GM18508 (cell line): ENCODE measurements at regions not wholly inside any gene's neighbourhood (a gene's known extent, or its start where the extent isn't known, plus 50 kb on each side); places are given as distances from the start of the nearest gene placed in this dataset.

Experiments
- ATAC-seq: cut with Tn5 transposase; IDR thresholded peaks from one replicate; pipeline ENCODE4 v1.9.1; 2021; ENCODE audit warnings: moderate number of reproducible peaks; ENCODE audit not compliant: insufficient read depth, unreplicated experiment

- ATAC-seq, result no peak
Measured at GRCh38 chr12:69091442-69092017, 147.8 kb upstream of the CPSF6 start.

DNA sequence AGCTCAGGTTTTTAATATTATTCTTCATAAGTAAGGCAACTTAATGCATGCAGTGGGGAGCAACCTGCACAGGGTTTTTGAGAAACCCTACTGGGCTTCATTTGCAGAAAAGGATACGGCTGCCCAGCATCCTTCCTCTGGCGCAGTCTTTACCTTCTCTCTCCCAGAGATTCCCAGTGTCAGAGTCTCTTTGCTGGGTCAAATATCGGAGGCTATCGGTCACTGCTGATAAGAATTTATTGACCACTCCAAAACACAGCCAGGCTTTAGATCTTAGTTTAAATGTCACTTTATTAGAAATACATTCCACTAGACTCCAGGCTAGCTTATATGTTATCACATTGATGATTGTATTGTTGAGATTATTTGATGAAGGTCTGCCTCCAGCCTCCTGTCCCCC is 147.2 kb upstream of the CPSF6 start:
- ATAC-seq, result no peak

DNA sequence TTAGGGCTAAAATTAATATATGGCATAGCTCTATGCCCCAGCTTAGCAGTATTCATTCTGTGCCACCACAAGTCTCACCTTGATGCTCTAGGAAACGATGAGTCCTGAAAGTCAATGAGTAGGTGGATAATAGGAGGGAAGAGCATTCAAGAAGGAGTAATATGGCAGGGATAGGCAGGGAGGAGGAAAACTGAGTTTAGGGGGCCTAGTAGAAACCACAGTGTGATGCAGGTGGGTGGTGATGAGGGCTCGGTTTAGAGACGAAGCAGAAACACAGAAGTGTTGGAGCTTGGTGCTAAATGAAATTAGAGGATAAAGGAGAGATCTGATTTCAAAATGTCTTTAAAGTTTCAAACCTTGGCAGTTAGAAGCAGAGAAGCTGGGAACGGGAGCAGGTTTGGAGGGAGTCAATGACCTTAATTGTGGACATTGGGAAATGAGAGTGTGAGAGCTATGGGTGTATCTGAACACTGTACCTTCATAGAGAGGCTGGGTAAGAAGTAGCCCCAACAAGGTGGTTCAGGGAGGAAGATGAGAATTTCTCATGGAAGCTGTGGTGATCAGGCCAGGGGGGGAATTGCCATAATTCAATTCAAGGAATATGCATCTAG is 144.7 kb upstream of the CPSF6 start:
- no peak for ATAC-seq

DNA sequence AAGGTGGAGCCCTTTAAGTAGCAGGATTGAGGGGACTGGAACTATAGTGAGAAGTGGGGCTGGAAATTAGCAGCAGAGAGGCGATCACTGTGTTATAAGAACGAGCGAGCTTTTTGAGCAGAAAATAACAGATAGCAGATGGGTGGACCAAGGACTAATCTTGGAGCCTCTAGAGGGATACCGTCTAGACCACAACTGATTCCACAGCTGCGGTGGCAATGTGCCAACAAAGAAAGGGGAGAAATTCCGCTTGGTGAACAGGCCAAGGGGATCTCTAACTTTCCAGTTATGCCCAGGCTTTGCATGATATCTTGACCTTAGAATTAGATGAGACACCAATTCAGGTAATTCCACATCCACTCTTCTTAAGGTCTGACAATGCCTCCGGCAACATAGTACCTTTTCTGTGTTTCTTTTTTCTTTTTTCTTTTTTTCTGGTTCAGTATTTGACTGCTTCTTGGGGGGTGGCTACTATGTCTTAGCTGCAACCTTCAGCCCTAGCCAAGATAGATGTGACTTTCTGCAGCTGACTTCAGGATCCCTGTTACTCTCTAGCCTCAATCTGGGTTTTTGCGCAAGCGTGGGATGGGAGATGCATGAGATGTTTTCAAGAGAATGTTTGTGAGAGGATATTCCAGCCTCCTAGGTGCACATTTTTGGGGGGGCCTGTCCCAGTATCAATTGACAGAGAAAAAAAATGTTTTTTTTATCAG is 143.4 kb upstream of the CPSF6 start:
- ATAC-seq, result no peak

GRCh38 chr12:69096669-69097335 is 142.6 kb upstream of the CPSF6 start:
- ATAC-seq, result no peak

- no peak for ATAC-seq
Measured at GRCh38 chr12:69097619-69098368, 141.6 kb upstream of the CPSF6 start.

DNA sequence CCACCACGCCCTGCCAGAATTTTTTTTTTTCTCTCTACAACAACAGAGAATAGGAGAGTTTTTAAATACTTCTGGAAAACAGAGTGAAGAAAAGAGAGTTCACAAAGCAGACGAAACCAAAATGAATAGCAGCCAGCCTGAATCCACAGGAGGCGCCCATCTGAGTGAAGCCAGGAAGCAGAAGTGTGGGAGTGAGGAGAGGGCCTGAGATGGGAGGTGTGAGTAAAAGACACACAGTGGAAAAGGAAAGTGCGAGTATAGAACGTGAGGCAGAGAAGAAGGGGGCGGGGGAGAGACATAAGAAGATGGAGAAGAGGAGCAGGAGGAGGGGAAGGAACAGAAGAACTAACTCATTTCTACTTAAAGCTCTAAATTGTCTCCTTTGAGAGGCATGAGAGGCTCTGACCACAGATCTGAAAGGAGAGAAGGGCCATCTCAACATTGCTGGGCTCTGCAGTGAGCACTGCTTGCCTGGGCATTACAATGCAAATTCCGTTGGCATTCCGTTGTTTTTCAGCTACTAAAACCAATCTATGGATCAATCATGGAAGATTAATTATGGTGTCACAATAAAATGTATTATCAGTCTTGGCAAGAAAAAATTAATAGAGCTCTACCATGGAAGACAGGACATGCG is 140.1 kb upstream of the CPSF6 start:
- no peak for ATAC-seq

GRCh38 chr12:69101505-69101904 is 137.9 kb upstream of the CPSF6 start:
- no peak for ATAC-seq

- ATAC-seq, result no peak
Measured at GRCh38 chr12:69102856-69103255, 136.5 kb upstream of the CPSF6 start.

- ATAC-seq, result no peak
Measured at GRCh38 chr12:69105101-69105962, 134.0 kb upstream of the CPSF6 start.

GRCh38 chr12:69106482-69107118 is 132.8 kb upstream of the CPSF6 start:
- no peak for ATAC-seq

GRCh38 chr12:69107541-69107940 is 131.8 kb upstream of the CPSF6 start:
- no peak for ATAC-seq

GRCh38 chr12:69108037-69108436 is 131.3 kb upstream of the CPSF6 start:
- no peak for ATAC-seq

DNA sequence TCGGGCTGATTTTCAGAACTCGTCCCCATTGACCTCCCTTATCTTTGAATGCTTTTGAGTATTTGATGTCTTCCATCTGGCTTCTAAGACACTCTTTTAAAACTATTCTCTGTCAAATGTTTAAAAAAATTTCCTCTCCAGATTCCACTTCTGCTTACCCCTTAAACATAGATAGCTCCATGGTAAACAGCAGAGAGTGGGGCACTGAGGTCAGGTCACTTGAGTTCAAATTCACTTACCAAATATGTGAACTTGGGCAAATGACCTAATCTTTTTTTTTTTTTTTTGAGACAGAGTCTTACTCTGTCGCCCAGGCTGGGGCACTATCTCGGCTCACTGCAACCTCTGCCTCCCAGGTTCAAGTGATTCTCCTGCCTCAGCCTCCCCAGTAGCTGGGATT is 126.8 kb upstream of the CPSF6 start:
- ATAC-seq, result no peak

- ATAC-seq, result no peak
Measured at GRCh38 chr12:69115099-69115498, 124.3 kb upstream of the CPSF6 start.

DNA sequence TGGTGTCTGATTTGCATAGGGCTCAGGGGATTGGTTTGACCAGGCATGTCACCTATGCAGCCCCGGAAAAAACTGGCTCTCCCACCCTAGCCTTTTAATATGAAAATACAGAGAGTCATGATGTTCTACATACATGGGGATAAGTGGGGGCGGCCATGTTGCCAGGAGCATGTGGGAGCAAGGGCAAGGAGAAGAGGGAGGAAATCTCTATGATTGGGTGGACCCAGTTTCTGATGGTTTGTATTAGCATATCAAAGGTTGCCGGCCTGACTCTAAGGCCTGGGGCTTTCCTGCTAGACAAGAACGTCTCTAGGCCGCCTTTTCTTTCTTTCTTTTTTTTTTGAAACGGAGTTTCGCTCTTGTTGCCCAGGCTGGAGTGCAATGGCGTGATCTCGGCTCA is 123.4 kb upstream of the CPSF6 start:
- no peak for ATAC-seq

DNA sequence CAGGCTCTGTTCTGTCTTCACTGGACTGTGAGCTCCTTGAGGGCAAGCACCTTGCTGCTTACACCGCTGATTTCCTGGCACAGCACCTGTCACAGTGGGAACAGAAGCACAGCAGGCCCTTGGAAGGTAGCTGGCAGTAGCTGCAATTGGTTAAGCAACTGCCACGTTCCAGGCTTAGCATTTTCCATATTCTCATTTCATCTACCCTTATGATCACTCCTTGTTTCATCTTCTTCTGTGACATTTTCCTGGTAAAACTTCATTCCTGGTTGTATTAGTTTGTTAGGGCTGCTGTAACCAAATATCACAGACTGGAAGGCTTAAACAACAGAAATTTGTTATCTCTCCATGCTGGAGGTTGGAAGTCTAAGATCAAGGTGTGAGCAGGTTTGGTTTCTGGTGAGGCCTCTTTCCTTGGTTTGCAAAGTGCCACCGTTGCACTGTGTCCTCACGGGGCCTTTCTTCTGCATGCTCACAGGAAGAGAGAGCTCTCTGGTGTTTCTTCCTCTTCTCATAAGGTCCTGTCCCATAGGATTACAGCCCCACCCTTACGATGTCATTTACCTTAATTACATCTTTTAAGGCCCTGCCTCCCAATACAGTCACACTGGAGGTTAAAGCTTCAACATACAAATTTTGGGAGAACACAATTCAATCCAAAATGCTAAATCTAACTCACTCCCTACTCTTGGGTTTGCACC is 121.7 kb upstream of the CPSF6 start:
- ATAC-seq, result no peak

DNA sequence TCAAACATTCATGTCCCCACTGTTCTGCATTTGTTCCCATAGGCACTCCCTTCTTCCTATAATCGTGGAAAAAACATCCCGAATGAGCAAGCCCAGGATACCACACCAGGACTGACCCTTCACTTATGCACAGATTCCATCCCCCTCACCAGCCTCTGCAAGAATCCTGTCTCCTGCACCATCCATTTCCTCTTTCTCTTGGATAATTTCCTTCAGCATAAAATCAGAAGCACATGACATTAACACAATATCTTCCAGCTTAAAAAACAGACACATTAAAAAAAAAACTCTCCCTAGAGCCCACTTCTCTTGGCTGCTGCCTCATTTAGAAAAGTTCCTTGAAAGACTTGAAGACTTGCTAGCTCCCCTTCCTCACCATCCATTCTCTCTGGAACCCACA is 120.9 kb upstream of the CPSF6 start:
- no peak for ATAC-seq
